MM.1S (cell line): ENCODE measurements at regions not wholly inside any gene's neighbourhood (a gene's known extent, or its start where the extent isn't known, plus 50 kb on each side); places are given as distances from the start of the nearest gene placed in this dataset.

ENCODE experiments used
- CTCF ChIP-seq: fragments of 300-600 bp; sonication (generic); IDR thresholded peaks from 2 replicates; pipeline ENCODE4 v1.5.1; 2016; ENCODE audit warnings: antibody characterized with exemption, low read length, mixed read lengths
- EZH2 ChIP-seq: fragments of 300-600 bp; sonication (generic); optimal IDR thresholded peaks from 2 replicates; pipeline ENCODE3; 2017; ENCODE audit warnings: low read depth, mild to moderate bottlenecking, antibody characterized with exemption, low read length, mixed read lengths
- EZH2phosphoT487 ChIP-seq: fragments of 300-600 bp; sonication (generic); IDR thresholded peaks from 2 replicates; pipeline ENCODE4 v1.6.1; 2018; ENCODE audit warnings: antibody characterized with exemption, low read length

- no peak for TF ChIP-seq CTCF
- no peak for TF ChIP-seq EZH2
- no peak for TF ChIP-seq EZH2phosphoT487
Measured at GRCh38 chr6:159623156-159623555, 69.9 kb downstream of the SOD2 start.
